Endothelial cell of umbilical vein (primary cell): ENCODE measurements at regions not wholly inside any gene's neighbourhood (a gene's known extent, or its start where the extent isn't known, plus 50 kb on each side); places are given as distances from the start of the nearest gene placed in this dataset.

Experiments
- BruUV-seq: library from RNA; stranded (reverse); fragments of 400-500 nt; replicated peaks from 2 replicates; lab custom pipeline; 2021; lab: Mats Ljungman, UMichigan
- CTCF ChIA-PET: fragments of 300-600, 350-600 bp; sonication (Branson Sonifier 250); formaldehyde crosslinking; loops from one replicate; lab custom pipeline; 2021; ENCODE audit warnings: antibody characterized with exemption, inconsistent platforms; lab: Charles Lee
- POLR2A ChIA-PET: fragments of 300-600, 350-600 bp; sonication (Branson Sonifier 250); formaldehyde crosslinking; loops from one replicate; lab custom pipeline; 2021; ENCODE audit warnings: antibody characterized with exemption, inconsistent platforms; lab: Charles Lee
- DNase-seq: peaks from one replicate; pipeline ENCODE4 v3.0.0-alpha.2; 2011; ENCODE audit warnings: low read depth, low spot score
- FAIRE-seq: peaks from 2 replicates; lab custom pipeline; 2011; peaks lifted over from hg19 to GRCh38; lab: Jason Lieb, UNC
- H2AFZ ChIP-seq: 2 replicates; pipeline ENCODE4 v1.6.0; 2012; ENCODE audit warnings: low read depth, low read length, control low read depth, inconsistent platforms
- H3K27ac ChIP-seq: 2 replicates; pipeline ENCODE4 v1.5.1; 2011; ENCODE audit warnings: low read depth, mild to moderate bottlenecking, control low read depth, low read length, moderate library complexity; ENCODE audit not compliant: insufficient read depth
- H3K27me3 ChIP-seq, 2 experiments: 2 replicates each; pipeline versions ENCODE4 v1.6.0 to v1.6.1; 2011; ENCODE audit warnings: low read length in 2 of 2, mixed read lengths in 1 of 2; ENCODE audit not compliant: control insufficient read depth in 2 of 2, insufficient read depth in 2 of 2
- H3K36me3 ChIP-seq, 2 experiments: 2 replicates in 1 of 2; 3 replicates in 1 of 2; pipeline ENCODE4 v1.5.1; 2011; ENCODE audit warnings: low read length in 2 of 2, mild to moderate bottlenecking in 1 of 2, moderate library complexity in 1 of 2; ENCODE audit not compliant: control insufficient read depth in 2 of 2, insufficient read depth in 2 of 2; ENCODE audit errors: extremely low read depth in 1 of 2
- H3K4me1 ChIP-seq: 3 replicates; pipeline ENCODE4 v1.5.1; 2011; ENCODE audit warnings: mild to moderate bottlenecking, low read length; ENCODE audit not compliant: control insufficient read depth, insufficient read depth; ENCODE audit errors: extremely low read depth
- H3K4me2 ChIP-seq: 2 replicates; pipeline ENCODE4 v1.6.1; 2011; ENCODE audit warnings: low read length, control low read depth, mixed read lengths; ENCODE audit not compliant: insufficient read depth
- H3K4me3 ChIP-seq, 3 experiments: fragments of 200-600 bp in 1 of 3; sonication (generic), shearing (Covaris generic) in 1 of 3; replicated peaks in 1 of 3; 2 replicates each; pipeline ENCODE4 v1.5.1; 2011 to 2016; ENCODE audit warnings: control low read depth in 3 of 3, low read length in 3 of 3, mild to moderate bottlenecking in 2 of 3, inconsistent platforms in 1 of 3, low read depth in 1 of 3, moderate library complexity in 1 of 3; ENCODE audit not compliant: insufficient read depth in 1 of 3
- H3K79me2 ChIP-seq: 2 replicates; pipeline ENCODE4 v1.6.0; 2012; ENCODE audit warnings: low read length, inconsistent platforms; ENCODE audit not compliant: control insufficient read depth, insufficient read depth
- H3K9ac ChIP-seq: replicated peaks from 2 replicates; pipeline ENCODE3; 2011; ENCODE audit warnings: low read length, control low read depth; ENCODE audit not compliant: insufficient read depth; ENCODE audit errors: extremely low read depth
- H3K9me1 ChIP-seq: replicated peaks from 3 replicates; pipeline ENCODE4 v1.6.0; 2011; ENCODE audit warnings: mild to moderate bottlenecking, low read length; ENCODE audit not compliant: control insufficient read depth, insufficient read depth; ENCODE audit errors: extremely low read depth
- H3K9me3 ChIP-seq: replicated peaks from 2 replicates; pipeline ENCODE4 v1.5.1; 2012; ENCODE audit warnings: low read length, inconsistent platforms; ENCODE audit not compliant: control insufficient read depth, insufficient read depth
- H4K20me1 ChIP-seq: replicated peaks from 2 replicates; pipeline ENCODE3; 2011; ENCODE audit warnings: mild to moderate bottlenecking, low read length; ENCODE audit not compliant: control insufficient read depth, insufficient read depth; ENCODE audit errors: extremely low read depth
- CTCF ChIP-seq, 2 donors: IDR thresholded peaks; 1 replicate in 1 of 2; 2 replicates in 1 of 2; pipeline ENCODE4 v1.5.1; 2011; ENCODE audit warnings: low read length in 2 of 2, mild to moderate bottlenecking in 2 of 2, moderate library complexity in 2 of 2, control low read depth in 1 of 2, inconsistent platforms in 1 of 2, low read depth in 1 of 2; ENCODE audit not compliant: insufficient read depth in 1 of 2; ENCODE audit errors: extremely low read depth in 1 of 2
- EZH2 ChIP-seq: IDR thresholded peaks from 2 replicates; pipeline ENCODE4 v1.6.1; 2012; ENCODE audit warnings: borderline replicate concordance, low read depth, mild to moderate bottlenecking, moderate library complexity, low read length, inconsistent platforms; ENCODE audit not compliant: severe bottlenecking
- FOS ChIP-seq: IDR thresholded peaks from 2 replicates; pipeline ENCODE4 v1.6.1; 2011; ENCODE audit warnings: mild to moderate bottlenecking, low read length, moderate library complexity, borderline replicate concordance; ENCODE audit not compliant: insufficient read depth
- JUN ChIP-seq: IDR thresholded peaks from 2 replicates; pipeline ENCODE4 v1.6.1; 2011; ENCODE audit warnings: borderline replicate concordance, low read depth; ENCODE audit not compliant: insufficient read length, insufficient read depth
- MYC ChIP-seq: IDR thresholded peaks from one replicate; pipeline ENCODE4 v1.6.1; 2011; ENCODE audit warnings: mild to moderate bottlenecking, low read depth, low read length
- POLR2A ChIP-seq: IDR thresholded peaks from 2 replicates; pipeline ENCODE4 v1.6.1; 2012; ENCODE audit warnings: low read depth, mild to moderate bottlenecking, control low read depth, low read length
- POLR2AphosphoS5 ChIP-seq: IDR thresholded peaks from 2 replicates; pipeline ENCODE4 v1.6.1; 2012; ENCODE audit warnings: low read depth, mild to moderate bottlenecking, control low read depth, low read length, moderate library complexity; ENCODE audit not compliant: insufficient read depth
- dilution Hi-C: fragments of 300-500 bp; cut with MboI; formaldehyde crosslinking; loops from one replicate; pipeline ENCODE4 v1.15.0; 2019; ENCODE audit warnings: low sequenced_read_pairs; ENCODE audit not compliant: extremely low pct_ligation_motif_present
- intact Hi-C: fragments of 100-400 bp; cut with micrococcal nuclease; formaldehyde crosslinking; loops from one replicate; pipeline ENCODE4 v1.10.0; 2022
- TF ChIP-seq, protein P1 (sequence below): IDR thresholded peaks from 2 replicates; pipeline ENCODE4 v1.6.1; 2011; ENCODE audit not compliant: insufficient read depth, insufficient read length

- POLR2A ChIA-PET = no interaction called here
- H3K4me2 ChIP-seq = no peak overlapping the region
- H3K9ac ChIP-seq = no peak overlapping the region
- no peak overlapping the region for H3K4me3 ChIP-seq
- no peak overlapping the region for H3K27ac ChIP-seq
- no peak overlapping the region for H2AFZ ChIP-seq
- no peaks in the 10 kb centered on the region for H3K4me1 ChIP-seq
- H4K20me1 ChIP-seq = no peaks in the 10 kb centered on the region
- TF ChIP-seq JUN (no peak), CTCF (IDR thresholded peaks at IDR 0.05; ENCODE audit: extremely low read depth in 1 of 2, insufficient read depth in 1 of 2, low read depth in 1 of 2, low read length in 2 of 2) (no peak), FOS (no peak), POLR2AphosphoS5 (no peak), MYC (no peak), POLR2A (no peak), EZH2 (no peak)
- TF ChIP-seq, protein P1, sequence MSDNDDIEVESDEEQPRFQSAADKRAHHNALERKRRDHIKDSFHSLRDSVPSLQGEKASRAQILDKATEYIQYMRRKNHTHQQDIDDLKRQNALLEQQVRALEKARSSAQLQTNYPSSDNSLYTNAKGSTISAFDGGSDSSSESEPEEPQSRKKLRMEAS = no peak
- intact Hi-C loops = no loop called here
- no peaks in the 10 kb centered on the region for H3K79me2 ChIP-seq
- no peak for DNase-seq
- FAIRE-seq = no peak
- CTCF ChIA-PET = interaction anchor here (1.6 kb wide), 1 partner anchor 120 kb away, joined by 5 read pairs; no protein-coding TSS in a partner anchor
- BruUV-seq = no TSS peak
- no peaks in the 10 kb centered on the region for H3K9me1 ChIP-seq
- H3K9me3 ChIP-seq = no peaks in the 10 kb centered on the region
- H3K27me3 ChIP-seq = no peaks in the 10 kb centered on the region
- dilution Hi-C loops = no loop called here
- H3K36me3 ChIP-seq = no peaks in the 10 kb centered on the region
Observed at GRCh38 chr13:91127995-91128394, 219.5 kb upstream of the MIR17HG start.
